HepG2 (cell line): ENCODE measurements at regions not wholly inside any gene's neighbourhood (a gene's known extent, or its start where the extent isn't known, plus 50 kb on each side); places are given as distances from the start of the nearest gene placed in this dataset.

ENCODE experiments used
- ARID5B ChIP-seq: IDR thresholded peaks from 2 replicates; pipeline ENCODE4 v1.4.0; 2020; ENCODE audit warnings: mild to moderate bottlenecking, missing genetic modification reagents
- FOXA3 ChIP-seq: IDR thresholded peaks from 2 replicates; pipeline ENCODE4 v1.6.1; 2016; ENCODE audit warnings: missing genetic modification reagents, missing compliant biosample characterization
- GPN1 ChIP-seq: sonication (generic); formaldehyde crosslinking; IDR thresholded peaks from 2 replicates; pipeline ENCODE4 v1.5.1; 2020; ENCODE audit warnings: missing genetic modification reagents, borderline replicate concordance
- KDM2A ChIP-seq: sonication (generic); formaldehyde crosslinking; IDR thresholded peaks from 2 replicates; pipeline ENCODE4 v1.4.0; 2020; ENCODE audit warnings: low read depth, missing genetic modification reagents, borderline replicate concordance
- SMAD3 ChIP-seq: sonication (generic); formaldehyde crosslinking; IDR thresholded peaks from 2 replicates; pipeline ENCODE4 v1.4.0; 2020; ENCODE audit warnings: missing genetic modification reagents
- ZNF839 ChIP-seq: sonication (generic); formaldehyde crosslinking; IDR thresholded peaks from 2 replicates; pipeline ENCODE4 v1.4.0; 2020; ENCODE audit warnings: missing genetic modification reagents, mild to moderate bottlenecking, borderline replicate concordance
- TF ChIP-seq, protein P1 (sequence below): sonication (generic); formaldehyde crosslinking; IDR thresholded peaks from 2 replicates; pipeline ENCODE4 v1.4.0; 2020; ENCODE audit warnings: mild to moderate bottlenecking, missing genetic modification reagents
- TF ChIP-seq, protein P2 (sequence below), 2 experiments: sonication (generic) in 1 of 2; formaldehyde crosslinking in 1 of 2; IDR thresholded peaks; 2 replicates each; pipeline versions ENCODE4 v1.4.0 to v1.6.1; 2018 to 2020; ENCODE audit warnings: missing genetic modification reagents in 2 of 2, borderline replicate concordance in 1 of 2, low read depth in 1 of 2, mild to moderate bottlenecking in 1 of 2, missing biosample characterization in 1 of 2

- TF ChIP-seq ARID5B (no peak), FOXA3 (no peak), KDM2A (CRISPR knock-in tag) (no peak), SMAD3 (CRISPR knock-in tag) (no peak), GPN1 (CRISPR knock-in tag) (no peak), ZNF839 (CRISPR knock-in tag) (no peak)
- TF ChIP-seq, protein P1, sequence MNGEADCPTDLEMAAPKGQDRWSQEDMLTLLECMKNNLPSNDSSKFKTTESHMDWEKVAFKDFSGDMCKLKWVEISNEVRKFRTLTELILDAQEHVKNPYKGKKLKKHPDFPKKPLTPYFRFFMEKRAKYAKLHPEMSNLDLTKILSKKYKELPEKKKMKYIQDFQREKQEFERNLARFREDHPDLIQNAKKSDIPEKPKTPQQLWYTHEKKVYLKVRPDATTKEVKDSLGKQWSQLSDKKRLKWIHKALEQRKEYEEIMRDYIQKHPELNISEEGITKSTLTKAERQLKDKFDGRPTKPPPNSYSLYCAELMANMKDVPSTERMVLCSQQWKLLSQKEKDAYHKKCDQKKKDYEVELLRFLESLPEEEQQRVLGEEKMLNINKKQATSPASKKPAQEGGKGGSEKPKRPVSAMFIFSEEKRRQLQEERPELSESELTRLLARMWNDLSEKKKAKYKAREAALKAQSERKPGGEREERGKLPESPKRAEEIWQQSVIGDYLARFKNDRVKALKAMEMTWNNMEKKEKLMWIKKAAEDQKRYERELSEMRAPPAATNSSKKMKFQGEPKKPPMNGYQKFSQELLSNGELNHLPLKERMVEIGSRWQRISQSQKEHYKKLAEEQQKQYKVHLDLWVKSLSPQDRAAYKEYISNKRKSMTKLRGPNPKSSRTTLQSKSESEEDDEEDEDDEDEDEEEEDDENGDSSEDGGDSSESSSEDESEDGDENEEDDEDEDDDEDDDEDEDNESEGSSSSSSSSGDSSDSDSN, result no peak
- TF ChIP-seq, protein P2, sequence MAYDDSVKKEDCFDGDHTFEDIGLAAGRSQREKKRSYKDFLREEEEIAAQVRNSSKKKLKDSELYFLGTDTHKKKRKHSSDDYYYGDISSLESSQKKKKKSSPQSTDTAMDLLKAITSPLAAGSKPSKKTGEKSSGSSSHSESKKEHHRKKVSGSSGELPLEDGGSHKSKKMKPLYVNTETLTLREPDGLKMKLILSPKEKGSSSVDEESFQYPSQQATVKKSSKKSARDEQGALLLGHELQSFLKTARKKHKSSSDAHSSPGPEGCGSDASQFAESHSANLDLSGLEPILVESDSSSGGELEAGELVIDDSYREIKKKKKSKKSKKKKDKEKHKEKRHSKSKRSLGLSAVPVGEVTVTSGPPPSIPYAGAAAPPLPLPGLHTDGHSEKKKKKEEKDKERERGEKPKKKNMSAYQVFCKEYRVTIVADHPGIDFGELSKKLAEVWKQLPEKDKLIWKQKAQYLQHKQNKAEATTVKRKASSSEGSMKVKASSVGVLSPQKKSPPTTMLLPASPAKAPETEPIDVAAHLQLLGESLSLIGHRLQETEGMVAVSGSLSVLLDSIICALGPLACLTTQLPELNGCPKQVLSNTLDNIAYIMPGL (CRISPR knock-in tag; IDR thresholded peaks at IDR 0.05; ENCODE audit: borderline replicate concordance in 1 of 2, low read depth in 1 of 2), result no peak
Measured at GRCh38 chr20:24337551-24337950, 131.9 kb upstream of the SYNDIG1 start (continued).
